Trophoblast cell (in vitro differentiated cells and primary cell): ENCODE measurements at regions not wholly inside any gene's neighbourhood (a gene's known extent, or its start where the extent isn't known, plus 50 kb on each side); places are given as distances from the start of the nearest gene placed in this dataset.

ENCODE experiments used
- DNase-seq, 2 donors: peaks; one replicate each; pipeline ENCODE4 v3.0.0-alpha.2; 2016
- H2AFZ ChIP-seq: 2 replicates; pipeline ENCODE4 v1.6.1; 2013; ENCODE audit warnings: low read length, moderate library complexity, mild to moderate bottlenecking; ENCODE audit not compliant: insufficient read depth, poor library complexity
- H2AK5ac ChIP-seq: 2 replicates; pipeline ENCODE4 v1.6.1; 2013; ENCODE audit warnings: mild to moderate bottlenecking, low read length
- H2BK120ac ChIP-seq: 2 replicates; pipeline ENCODE4 v1.6.1; 2013; ENCODE audit warnings: low read length, mild to moderate bottlenecking, moderate library complexity; ENCODE audit not compliant: insufficient read depth, poor library complexity
- H2BK12ac ChIP-seq: 2 replicates; pipeline ENCODE4 v1.6.1; 2013; ENCODE audit warnings: mild to moderate bottlenecking, low read length, moderate library complexity
- H2BK5ac ChIP-seq: 2 replicates; pipeline ENCODE4 v1.6.1; 2013; ENCODE audit warnings: low read length, low read depth, moderate library complexity, mild to moderate bottlenecking; ENCODE audit not compliant: poor library complexity
- H3K14ac ChIP-seq: 2 replicates; pipeline ENCODE4 v1.6.1; 2013; ENCODE audit warnings: mild to moderate bottlenecking, low read length
- H3K18ac ChIP-seq: 2 replicates; pipeline ENCODE4 v1.6.1; 2013; ENCODE audit warnings: mild to moderate bottlenecking, low read length
- H3K23ac ChIP-seq: 2 replicates; pipeline ENCODE4 v1.6.1; 2013; ENCODE audit warnings: low read length
- H3K27ac ChIP-seq: 2 replicates; pipeline ENCODE4 v1.5.1; 2013; ENCODE audit warnings: low read depth, mild to moderate bottlenecking, inconsistent platforms, low read length, moderate library complexity
- H3K27me3 ChIP-seq: 2 replicates; pipeline ENCODE4 v1.6.1; 2013; ENCODE audit warnings: inconsistent platforms, mild to moderate bottlenecking, low read length, moderate library complexity; ENCODE audit not compliant: insufficient read depth
- H3K36me3 ChIP-seq, 2 experiments: 1 replicate in 1 of 2; 2 replicates in 1 of 2; pipeline ENCODE4 v1.6.1; 2013; ENCODE audit warnings: low read length in 2 of 2, mild to moderate bottlenecking in 2 of 2, moderate library complexity in 1 of 2; ENCODE audit not compliant: insufficient read depth in 2 of 2, control insufficient read depth in 1 of 2
- H3K4ac ChIP-seq: 2 replicates; pipeline ENCODE4 v1.6.1; 2013; ENCODE audit warnings: low read depth, mild to moderate bottlenecking, low read length, moderate library complexity
- H3K4me1 ChIP-seq, 2 experiments: 1 replicate in 1 of 2; 2 replicates in 1 of 2; pipeline ENCODE4 v1.6.1; 2013; ENCODE audit warnings: low read length in 2 of 2, mild to moderate bottlenecking in 2 of 2, moderate library complexity in 1 of 2; ENCODE audit not compliant: insufficient read depth in 2 of 2, control insufficient read depth in 1 of 2
- H3K4me2 ChIP-seq: 2 replicates; pipeline ENCODE4 v1.6.1; 2013; ENCODE audit warnings: inconsistent platforms, mild to moderate bottlenecking, low read length, moderate library complexity
- H3K4me3 ChIP-seq: 2 replicates; pipeline ENCODE4 v1.5.1; 2013; ENCODE audit warnings: mild to moderate bottlenecking, low read depth, low read length, inconsistent platforms
- H3K79me1 ChIP-seq: one replicate; pipeline ENCODE4 v1.6.1; 2013; ENCODE audit warnings: low read length
- H3K79me2 ChIP-seq: 2 replicates; pipeline ENCODE4 v1.6.1; 2013; ENCODE audit warnings: low read length, mild to moderate bottlenecking; ENCODE audit not compliant: control insufficient read depth, insufficient read depth, poor library complexity
- H3K9ac ChIP-seq: 2 replicates; pipeline ENCODE4 v1.6.1; 2013; ENCODE audit warnings: mild to moderate bottlenecking, low read length
- H3K9me3 ChIP-seq: 2 replicates; pipeline ENCODE4 v1.6.1; 2013; ENCODE audit warnings: low read depth, mild to moderate bottlenecking, control low read depth, inconsistent platforms, low read length; ENCODE audit not compliant: insufficient read depth
- H4K12ac ChIP-seq: 2 replicates; pipeline ENCODE4 v1.6.1; 2013; ENCODE audit warnings: low read depth, mild to moderate bottlenecking, low read length, moderate library complexity
- H4K8ac ChIP-seq: 2 replicates; pipeline ENCODE4 v1.6.1; 2013; ENCODE audit warnings: low read depth, mild to moderate bottlenecking, low read length, moderate library complexity
- H4K91ac ChIP-seq: one replicate; pipeline ENCODE4 v1.6.1; 2013; ENCODE audit warnings: low read depth, mild to moderate bottlenecking, low read length, moderate library complexity
- WGBS: extraction: QIAGEN DNeasy Blood & Tissue Kit; methylation state at CpG from one replicate; pipeline ENCODE4 v1.1.7; 2013; ENCODE audit warnings: missing lambda C conversion rate; ENCODE audit not compliant: insufficient read length, insufficient coverage; ENCODE audit errors: extremely low coverage; 5-methylcytosine and 5-hydroxymethylcytosine counted together

DNA sequence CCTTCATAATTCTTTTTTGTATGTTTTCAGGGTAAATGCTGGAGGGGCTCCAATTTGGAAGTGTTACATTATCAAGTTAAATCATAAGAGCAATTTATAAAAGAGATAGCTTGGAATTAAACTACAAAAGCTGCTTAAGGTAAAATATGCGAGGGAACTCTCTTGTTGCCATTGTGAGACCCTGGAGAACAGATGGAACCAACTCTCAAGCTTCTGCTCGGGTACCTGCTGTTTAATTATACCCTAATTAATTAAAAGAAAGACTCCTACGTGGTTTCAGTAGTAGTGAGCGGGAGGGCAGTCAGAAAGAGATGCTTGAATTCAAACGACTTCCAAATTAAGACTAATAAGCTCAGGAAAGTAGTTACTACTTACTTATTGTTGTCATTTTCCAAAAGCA, 313.1 kb upstream of the TACR3 start:
- no peak overlapping the region for H4K91ac ChIP-seq
- no peak overlapping the region for H2AK5ac ChIP-seq
- no CpG with 5 or more reads among the region's 5 CpGs for WGBS
- no peak overlapping the region for H2AFZ ChIP-seq
- H3K4me2 ChIP-seq, result no peak overlapping the region
- no peak overlapping the region for H2BK120ac ChIP-seq
- H3K9ac ChIP-seq, result no peak overlapping the region
- no peaks in the 10 kb centered on the region for H3K9me3 ChIP-seq
- no peak overlapping the region for H3K27ac ChIP-seq
- H3K36me3 ChIP-seq, result no peaks in the 10 kb centered on the region
- no peaks in the 10 kb centered on the region for H3K79me1 ChIP-seq
- H3K4me3 ChIP-seq, result no peak overlapping the region
- H2BK5ac ChIP-seq, result no peak overlapping the region
- H3K23ac ChIP-seq, result no peak overlapping the region
- no peaks in the 10 kb centered on the region for H3K27me3 ChIP-seq
- no peak overlapping the region for H3K4ac ChIP-seq
- no peak overlapping the region for H4K12ac ChIP-seq
- no peak for DNase-seq
- no peaks in the 10 kb centered on the region for H3K4me1 ChIP-seq
- H3K14ac ChIP-seq, result no peak overlapping the region
- H3K18ac ChIP-seq, result no peak overlapping the region
- H2BK12ac ChIP-seq, result no peak overlapping the region
- no peak overlapping the region for H4K8ac ChIP-seq
- H3K79me2 ChIP-seq, result no peaks in the 10 kb centered on the region

GRCh38 chr4:104025251-104025650, 305.5 kb upstream of the TACR3 start:
- no peak overlapping the region for H2AFZ ChIP-seq
- H3K23ac ChIP-seq, result no peak overlapping the region
- H3K18ac ChIP-seq, result no peak overlapping the region
- no peaks in the 10 kb centered on the region for H3K9me3 ChIP-seq
- H4K12ac ChIP-seq, result no peak overlapping the region
- H4K91ac ChIP-seq, result no peak overlapping the region
- no peak overlapping the region for H2AK5ac ChIP-seq
- H2BK12ac ChIP-seq, result no peak overlapping the region
- no peak overlapping the region for H2BK120ac ChIP-seq
- no peak overlapping the region for H2BK5ac ChIP-seq
- H3K4ac ChIP-seq, result no peak overlapping the region
- H3K14ac ChIP-seq, result no peak overlapping the region
- H3K4me1 ChIP-seq, result no peaks in the 10 kb centered on the region
- H3K4me2 ChIP-seq, result no peak overlapping the region
- no peak overlapping the region for H4K8ac ChIP-seq
- no peak overlapping the region for H3K4me3 ChIP-seq
- no peaks in the 10 kb centered on the region for H3K27me3 ChIP-seq
- no peaks in the 10 kb centered on the region for H3K79me1 ChIP-seq
- H3K9ac ChIP-seq, result no peak overlapping the region
- DNase-seq, result no peak
- no peaks in the 10 kb centered on the region for H3K36me3 ChIP-seq
- H3K79me2 ChIP-seq, result no peaks in the 10 kb centered on the region
- H3K27ac ChIP-seq, result no peak overlapping the region

DNA sequence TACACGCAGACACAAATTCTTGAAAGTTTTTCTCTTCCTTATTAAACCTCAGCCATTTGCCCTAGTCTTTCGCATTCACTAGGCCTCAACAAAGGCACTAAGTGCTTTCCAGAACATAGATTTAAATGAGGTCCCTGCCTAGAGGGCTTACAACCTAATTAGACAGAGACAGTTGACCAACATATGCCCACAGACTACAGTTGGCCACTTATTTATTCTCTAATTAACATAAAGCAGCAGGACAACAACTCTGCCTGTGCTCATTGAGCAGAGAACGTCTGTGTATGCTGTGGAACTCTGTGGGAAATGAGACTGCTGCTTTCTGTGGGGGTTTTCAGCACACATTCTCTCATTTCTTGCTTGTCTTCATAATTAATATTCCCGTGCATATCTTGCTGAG, 303.0 kb upstream of the TACR3 start:
- Histone ChIP-seq H2AK5ac (no peak overlapping the region), H3K79me2 (no peaks in the 10 kb centered on the region), H3K4me2 (no peak overlapping the region), H3K79me1 (no peaks in the 10 kb centered on the region), H3K23ac (no peak overlapping the region), H3K18ac (no peak overlapping the region), H3K9ac (no peak overlapping the region), H2AFZ (no peak overlapping the region), H3K27me3 (no peaks in the 10 kb centered on the region), H4K91ac (no peak overlapping the region), H3K27ac (no peak overlapping the region), H3K14ac (no peak overlapping the region), H4K8ac (no peak overlapping the region), H3K4me1 (no peaks in the 10 kb centered on the region), H3K4ac (no peak overlapping the region), H2BK120ac (no peak overlapping the region), H2BK12ac (no peak overlapping the region), H3K36me3 (no peaks in the 10 kb centered on the region), H3K4me3 (no peak overlapping the region), H4K12ac (no peak overlapping the region), H3K9me3 (no peaks in the 10 kb centered on the region), H2BK5ac (no peak overlapping the region)
- no peak for DNase-seq
- WGBS, result no CpG with 5 or more reads among the region's 4 CpGs

- H3K4me1 ChIP-seq, result no peaks in the 10 kb centered on the region
- H3K27ac ChIP-seq, result no peak overlapping the region
- WGBS, result no CpG with 5 or more reads among the region's 2 CpGs
- no peak overlapping the region for H3K23ac ChIP-seq
- no peak overlapping the region for H3K14ac ChIP-seq
- H3K4me3 ChIP-seq, result no peak overlapping the region
- no peak overlapping the region for H4K12ac ChIP-seq
- no peaks in the 10 kb centered on the region for H3K79me2 ChIP-seq
- no peak overlapping the region for H2AFZ ChIP-seq
- H3K4me2 ChIP-seq, result no peak overlapping the region
- no peak overlapping the region for H2BK120ac ChIP-seq
- no peaks in the 10 kb centered on the region for H3K36me3 ChIP-seq
- H4K91ac ChIP-seq, result no peak overlapping the region
- DNase-seq, result no peak
- H3K9ac ChIP-seq, result no peak overlapping the region
- H3K4ac ChIP-seq, result no peak overlapping the region
- no peak overlapping the region for H2AK5ac ChIP-seq
- no peaks in the 10 kb centered on the region for H3K27me3 ChIP-seq
- no peak overlapping the region for H2BK12ac ChIP-seq
- no peak overlapping the region for H4K8ac ChIP-seq
- H3K9me3 ChIP-seq, result no peaks in the 10 kb centered on the region
- H2BK5ac ChIP-seq, result no peak overlapping the region
- H3K79me1 ChIP-seq, result no peaks in the 10 kb centered on the region
- H3K18ac ChIP-seq, result no peak overlapping the region
Measured at GRCh38 chr4:104022226-104022625, 302.4 kb upstream of the TACR3 start.

DNA sequence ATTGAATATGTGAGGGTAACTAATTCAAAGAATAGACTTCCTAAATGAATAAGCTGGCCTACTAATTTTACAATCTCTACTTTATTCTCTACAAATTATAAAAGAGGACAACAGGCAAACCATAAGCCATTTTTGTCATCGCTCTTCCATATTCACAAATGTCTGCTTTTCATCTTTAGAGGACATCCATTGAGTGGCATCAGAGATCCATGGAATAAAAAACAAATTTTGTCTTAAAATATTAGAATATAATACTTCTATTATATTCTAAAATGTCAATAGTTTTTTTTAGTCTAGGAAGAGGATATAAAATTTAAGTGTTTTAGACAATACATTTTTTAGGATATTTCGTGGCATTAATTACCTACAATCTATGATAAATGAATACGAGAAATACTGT, 300.9 kb upstream of the TACR3 start:
- H3K79me2 ChIP-seq, result no peaks in the 10 kb centered on the region
- no peak overlapping the region for H3K23ac ChIP-seq
- H2BK5ac ChIP-seq, result no peak overlapping the region
- no peak overlapping the region for H4K8ac ChIP-seq
- H3K9me3 ChIP-seq, result no peaks in the 10 kb centered on the region
- no peak overlapping the region for H2AFZ ChIP-seq
- no peak for DNase-seq
- no peaks in the 10 kb centered on the region for H3K79me1 ChIP-seq
- H2BK12ac ChIP-seq, result no peak overlapping the region
- no peak overlapping the region for H4K91ac ChIP-seq
- H3K4me3 ChIP-seq, result no peak overlapping the region
- H2BK120ac ChIP-seq, result no peak overlapping the region
- no CpG with 5 or more reads among the region's 3 CpGs for WGBS
- no peak overlapping the region for H3K4ac ChIP-seq
- no peak overlapping the region for H3K18ac ChIP-seq
- H3K27ac ChIP-seq, result no peak overlapping the region
- H3K27me3 ChIP-seq, result no peaks in the 10 kb centered on the region
- H3K4me1 ChIP-seq, result no peaks in the 10 kb centered on the region
- no peak overlapping the region for H3K4me2 ChIP-seq
- no peak overlapping the region for H4K12ac ChIP-seq
- no peak overlapping the region for H3K9ac ChIP-seq
- H3K36me3 ChIP-seq, result no peaks in the 10 kb centered on the region
- no peak overlapping the region for H3K14ac ChIP-seq
- H2AK5ac ChIP-seq, result no peak overlapping the region
